ENCODE measurements at regions not wholly inside any gene's neighbourhood (a gene's known extent, or its start where the extent isn't known, plus 50 kb on each side); places are given as distances from the start of the nearest gene placed in this dataset.

DNA sequence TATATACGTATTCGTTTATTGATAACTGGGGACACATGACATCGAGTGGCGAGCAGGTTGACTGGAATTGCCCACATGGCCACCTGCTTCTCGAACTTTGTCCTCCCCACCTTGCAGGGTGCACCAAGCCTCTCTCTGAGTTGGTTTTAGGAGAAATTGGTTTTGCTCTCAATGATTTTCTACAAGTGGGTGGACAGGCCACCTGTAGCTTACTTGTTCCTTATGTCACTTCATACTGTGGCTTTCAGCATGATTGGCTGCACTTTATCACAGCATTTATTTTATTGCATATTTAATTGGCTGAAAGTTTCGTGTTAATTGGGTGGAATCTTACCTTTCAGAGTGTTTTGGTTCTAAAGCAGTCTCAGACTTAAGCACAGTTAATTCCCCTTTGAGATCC, 215.6 kb upstream of the SHH start:
- ATAC-seq (ENCODE audit: low FRiP score in 2 of 2) (no peak), DNase-seq (no peak)
- WGBS, 2 donors = 73 to 83% methylated on average over 6 of the region's 6 CpGs
- Histone ChIP-seq H3K9me3 (peaks cover 0 to 3% (median 0%) of the 10 kb centered on the region in 4 donors), H3K4me3 (no peak overlapping the region), H3K27me3 (no peaks in the 10 kb centered on the region), H3K36me3 (no peaks in the 10 kb centered on the region), H3K4me1 (no peaks in the 10 kb centered on the region), H3K27ac (no peak overlapping the region)
- TF ChIP-seq, protein P1, sequence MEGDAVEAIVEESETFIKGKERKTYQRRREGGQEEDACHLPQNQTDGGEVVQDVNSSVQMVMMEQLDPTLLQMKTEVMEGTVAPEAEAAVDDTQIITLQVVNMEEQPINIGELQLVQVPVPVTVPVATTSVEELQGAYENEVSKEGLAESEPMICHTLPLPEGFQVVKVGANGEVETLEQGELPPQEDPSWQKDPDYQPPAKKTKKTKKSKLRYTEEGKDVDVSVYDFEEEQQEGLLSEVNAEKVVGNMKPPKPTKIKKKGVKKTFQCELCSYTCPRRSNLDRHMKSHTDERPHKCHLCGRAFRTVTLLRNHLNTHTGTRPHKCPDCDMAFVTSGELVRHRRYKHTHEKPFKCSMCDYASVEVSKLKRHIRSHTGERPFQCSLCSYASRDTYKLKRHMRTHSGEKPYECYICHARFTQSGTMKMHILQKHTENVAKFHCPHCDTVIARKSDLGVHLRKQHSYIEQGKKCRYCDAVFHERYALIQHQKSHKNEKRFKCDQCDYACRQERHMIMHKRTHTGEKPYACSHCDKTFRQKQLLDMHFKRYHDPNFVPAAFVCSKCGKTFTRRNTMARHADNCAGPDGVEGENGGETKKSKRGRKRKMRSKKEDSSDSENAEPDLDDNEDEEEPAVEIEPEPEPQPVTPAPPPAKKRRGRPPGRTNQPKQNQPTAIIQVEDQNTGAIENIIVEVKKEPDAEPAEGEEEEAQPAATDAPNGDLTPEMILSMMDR (IDR thresholded peaks at IDR 0.05) = no peak
- TF ChIP-seq POLR2AphosphoS5 (IDR thresholded peaks at IDR 0.05) = no peak
- TF ChIP-seq POLR2A (IDR thresholded peaks at IDR 0.05) = no peak
- no peak for TF ChIP-seq EP300 (IDR thresholded peaks at IDR 0.05)

DNA sequence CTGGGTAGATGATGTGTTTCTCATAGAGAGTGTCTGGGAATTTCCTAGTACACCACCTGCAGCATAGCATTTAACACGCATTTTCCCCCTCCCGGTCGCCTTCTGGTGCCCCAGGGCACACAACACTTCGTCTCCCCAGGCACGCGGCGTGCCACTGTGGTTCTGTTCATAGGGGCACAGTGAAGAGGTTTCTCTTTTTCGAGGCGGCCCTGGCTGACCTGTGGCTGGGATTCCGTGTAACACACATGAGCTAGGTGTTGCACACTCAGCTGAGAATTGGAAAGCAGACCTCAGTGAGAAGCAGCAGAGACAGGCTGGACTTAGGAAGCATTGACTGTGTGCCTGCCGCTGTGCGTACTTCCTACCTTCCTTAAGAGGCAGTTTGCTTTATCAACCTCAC, 214.3 kb upstream of the SHH start:
- Histone ChIP-seq H3K36me3 (no peaks in the 10 kb centered on the region), H3K4me1 (no peaks in the 10 kb centered on the region), H3K27me3 (no peaks in the 10 kb centered on the region), H3K27ac (no peak overlapping the region), H3K4me3 (no peak overlapping the region), H3K9me3 (no peaks in the 10 kb centered on the region)
- ATAC-seq (ENCODE audit: low FRiP score in 2 of 2) (no peak), DNase-seq (no peak)
- 80 to 83% methylated on average over 12 of the region's 12 CpGs for WGBS, 2 donors
- TF ChIP-seq POLR2A (IDR thresholded peaks at IDR 0.05) (no peak), EP300 (IDR thresholded peaks at IDR 0.05) (no peak), POLR2AphosphoS5 (IDR thresholded peaks at IDR 0.05) (no peak)
- TF ChIP-seq, protein P1 (IDR thresholded peaks at IDR 0.05) = no peak

GRCh38 chr7:156026076-156026600, 213.9 kb upstream of the SHH start:
- Histone ChIP-seq H3K9me3 (no peaks in the 10 kb centered on the region), H3K4me1 (no peaks in the 10 kb centered on the region), H3K27ac (no peak overlapping the region), H3K36me3 (no peaks in the 10 kb centered on the region), H3K4me3 (no peak overlapping the region), H3K27me3 (no peaks in the 10 kb centered on the region)
- ATAC-seq (ENCODE audit: low FRiP score in 2 of 2) = no peak
- TF ChIP-seq EP300 (IDR thresholded peaks at IDR 0.05) (no peak), POLR2A (IDR thresholded peaks at IDR 0.05) (no peak), POLR2AphosphoS5 (IDR thresholded peaks at IDR 0.05) (no peak)
- TF ChIP-seq, protein P1 (IDR thresholded peaks at IDR 0.05) = no peak
- DNase-seq = no peak
- WGBS, 2 donors = 83 to 90% methylated on average over 10 of the region's 10 CpGs

DNA sequence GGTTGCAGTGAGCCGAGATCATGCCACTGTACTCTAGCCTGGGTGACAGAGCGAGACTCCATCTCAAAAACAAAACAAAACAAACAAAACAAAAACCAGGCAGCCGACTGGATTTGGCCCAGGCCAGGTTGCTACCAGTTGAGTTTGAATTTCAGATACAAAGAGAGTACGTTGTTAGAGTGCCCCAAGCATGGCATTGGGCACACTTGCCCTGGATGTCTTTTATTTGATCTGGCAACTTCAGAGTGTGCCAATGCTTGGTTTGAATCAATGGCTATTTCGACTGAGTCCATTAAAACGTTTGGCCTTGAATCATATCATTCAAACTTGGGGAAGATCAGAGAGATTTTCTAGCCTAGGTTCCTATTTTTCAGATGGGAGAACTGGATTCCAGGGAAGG, 213.4 kb upstream of the SHH start:
- H3K27me3 ChIP-seq = no peaks in the 10 kb centered on the region
- H3K4me3 ChIP-seq = no peak overlapping the region
- H3K27ac ChIP-seq = no peak overlapping the region
- no peaks in the 10 kb centered on the region for H3K36me3 ChIP-seq
- 78 to 82% methylated on average over 6 of the region's 6 CpGs for WGBS, 2 donors
- ATAC-seq (ENCODE audit: low FRiP score in 2 of 2) (no peak), DNase-seq (no peak)
- no peaks in the 10 kb centered on the region for H3K9me3 ChIP-seq
- H3K4me1 ChIP-seq = no peaks in the 10 kb centered on the region
- TF ChIP-seq POLR2AphosphoS5 (IDR thresholded peaks at IDR 0.05) = no peak
- TF ChIP-seq, protein P1 (IDR thresholded peaks at IDR 0.05) = no peak
- no peak for TF ChIP-seq EP300 (IDR thresholded peaks at IDR 0.05)
- TF ChIP-seq POLR2A (IDR thresholded peaks at IDR 0.05) = no peak

DNA sequence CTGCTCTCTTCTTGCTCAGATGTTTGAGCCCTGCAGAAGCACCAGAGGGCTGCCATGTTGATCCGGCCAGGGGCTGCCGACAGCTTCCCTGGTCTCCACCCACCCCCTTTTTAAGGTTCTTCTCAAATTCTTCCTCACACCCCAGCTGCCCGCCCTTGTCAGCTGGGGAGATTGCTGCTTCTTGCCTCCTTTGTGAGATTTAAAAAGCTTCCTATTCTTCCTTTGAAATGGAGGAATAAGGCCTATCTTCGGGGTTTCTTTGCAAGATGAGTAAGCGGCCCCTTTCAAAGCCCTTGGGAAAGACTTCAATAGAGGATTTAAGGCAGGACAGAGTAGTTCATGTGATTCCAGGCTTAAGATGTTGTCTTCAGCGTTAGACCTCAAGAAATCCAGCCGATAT, 211.9 kb upstream of the SHH start:
- peaks cover 0 to 5% (median 0%) of the 10 kb centered on the region in 4 donors for H3K9me3 ChIP-seq
- no peak overlapping the region for H3K27ac ChIP-seq
- WGBS, 2 donors = 86 to 88% methylated on average over 7 of the region's 7 CpGs
- ATAC-seq (ENCODE audit: low FRiP score in 2 of 2) = no peak
- DNase-seq = no peak
- no peaks in the 10 kb centered on the region for H3K4me1 ChIP-seq
- no peaks in the 10 kb centered on the region for H3K36me3 ChIP-seq
- TF ChIP-seq, protein P1 (IDR thresholded peaks at IDR 0.05) = no peak
- TF ChIP-seq EP300 (IDR thresholded peaks at IDR 0.05) = no peak
- no peak for TF ChIP-seq POLR2A (IDR thresholded peaks at IDR 0.05)
- TF ChIP-seq POLR2AphosphoS5 (IDR thresholded peaks at IDR 0.05) = no peak
- no peak overlapping the region for H3K4me3 ChIP-seq
- no peaks in the 10 kb centered on the region for H3K27me3 ChIP-seq

Data from upper lobe of left lung (tissue), 6 donors.